Stimulated activated CD8-positive, alpha-beta memory T cell treated with anti-CD3 and anti-CD28 coated beads, Interleukin-2, amount 100 ng/mL, for 1 hour (primary cell): ENCODE measurements at regions not wholly inside any gene's neighbourhood (a gene's known extent, or its start where the extent isn't known, plus 50 kb on each side); places are given as distances from the start of the nearest gene placed in this dataset.

Experiments used
- DNase-seq, 2 donors: peaks; one replicate each; pipeline ENCODE4 v3.0.0-alpha.2; 2020; ENCODE audit warnings: low read depth in 2 of 2

- DNase-seq, result no peak
Measured at GRCh38 chr15:70491201-70491621, 272.1 kb downstream of the UACA start.

DNA sequence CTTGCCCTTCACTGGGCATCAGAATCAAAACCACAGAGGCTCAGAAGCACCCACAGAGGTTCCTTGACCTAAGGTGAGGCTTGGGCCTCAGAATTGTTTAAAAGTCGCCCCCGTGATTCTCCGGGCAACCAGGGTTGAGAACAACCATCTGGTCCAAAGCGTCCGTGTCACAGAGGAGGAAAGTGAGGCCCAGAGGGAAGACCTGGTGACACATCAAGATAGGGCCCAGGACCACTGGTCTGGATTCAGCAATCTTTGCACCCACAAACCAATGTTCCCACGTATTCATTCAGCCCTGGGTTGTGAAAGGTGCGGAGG, 272.6 kb downstream of the UACA start:
- no peak for DNase-seq

GRCh38 chr15:70490148-70490837, 273.1 kb downstream of the UACA start:
- no peak for DNase-seq

GRCh38 chr15:70488941-70489848, 274.2 kb downstream of the UACA start:
- DNase-seq, result no peak

DNA sequence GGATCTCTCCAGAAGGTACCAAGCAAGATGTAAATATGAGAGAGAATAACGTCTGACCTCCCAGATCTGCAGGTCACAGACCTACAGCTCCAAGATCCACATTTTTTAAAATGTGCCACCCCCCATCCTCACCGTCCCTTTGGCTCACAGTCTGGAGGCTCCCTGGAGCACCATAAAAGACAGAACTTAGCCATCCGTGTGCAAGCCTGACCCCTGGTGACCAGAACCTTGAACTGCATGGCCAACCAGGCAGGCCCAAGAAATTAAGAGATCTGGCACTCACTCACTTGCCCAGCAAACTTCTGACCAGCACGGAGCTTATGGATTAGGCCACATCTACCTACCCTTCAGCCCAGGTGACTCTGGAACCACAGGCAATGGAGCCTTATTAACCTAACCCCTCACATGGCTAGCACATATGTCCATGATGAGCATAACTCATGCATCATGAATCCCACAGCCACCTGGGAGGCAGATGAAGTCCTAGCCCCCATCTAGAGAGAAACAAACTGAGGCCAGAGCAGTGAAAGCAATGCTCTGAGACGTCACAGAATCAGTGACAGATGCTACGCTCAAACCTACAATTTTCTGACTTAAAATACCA, 275.3 kb downstream of the UACA start:
- peak; percentile 43 to 53 for DNase-seq

GRCh38 chr15:70487387-70487740, 276.0 kb downstream of the UACA start:
- no peak for DNase-seq

DNA sequence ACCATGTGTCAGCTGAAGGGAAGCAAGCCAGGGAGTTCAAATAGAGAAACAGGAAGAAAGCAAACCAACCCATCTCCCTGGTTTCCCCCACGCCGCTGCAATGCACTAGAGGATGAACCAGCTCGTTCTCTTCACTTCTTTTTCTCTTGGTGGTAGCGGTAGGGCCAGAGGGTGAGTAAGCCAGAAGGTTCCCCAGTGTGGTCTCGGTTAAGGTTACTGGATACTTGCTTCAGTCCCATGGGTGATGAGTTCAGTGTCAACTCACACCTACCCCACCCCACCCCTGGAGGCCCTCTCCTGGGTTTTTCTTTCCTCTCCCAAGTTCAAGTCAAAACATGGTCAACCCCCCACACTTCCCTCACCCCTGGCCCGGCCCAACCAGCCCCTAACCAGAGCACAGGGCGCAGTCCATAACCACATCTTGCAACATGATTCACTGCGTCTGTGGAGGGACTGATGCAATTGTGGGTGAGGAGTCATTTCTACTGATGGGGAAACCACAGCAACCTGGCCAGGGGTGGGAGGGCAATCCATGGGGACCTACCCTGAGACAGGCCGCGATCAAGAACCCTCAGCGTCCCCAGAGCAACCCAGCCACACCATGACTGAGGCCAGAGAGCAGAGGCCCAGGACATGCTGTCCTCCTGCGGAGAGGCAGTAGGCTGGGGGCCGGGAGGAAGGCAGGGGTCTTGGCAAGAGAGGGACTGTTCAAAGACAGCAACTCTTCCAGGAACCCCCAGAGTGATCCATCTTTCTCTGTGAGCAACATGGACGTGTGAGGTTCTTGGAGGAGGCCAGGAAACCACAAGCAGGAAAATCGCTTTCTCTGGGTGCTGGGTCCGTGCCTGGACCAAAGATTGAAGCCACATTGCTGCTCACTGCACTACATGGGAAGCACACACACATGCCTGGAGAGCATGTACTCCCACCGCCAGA, 276.6 kb downstream of the UACA start:
- DNase-seq, result peak; percentile 30 to 41

DNA sequence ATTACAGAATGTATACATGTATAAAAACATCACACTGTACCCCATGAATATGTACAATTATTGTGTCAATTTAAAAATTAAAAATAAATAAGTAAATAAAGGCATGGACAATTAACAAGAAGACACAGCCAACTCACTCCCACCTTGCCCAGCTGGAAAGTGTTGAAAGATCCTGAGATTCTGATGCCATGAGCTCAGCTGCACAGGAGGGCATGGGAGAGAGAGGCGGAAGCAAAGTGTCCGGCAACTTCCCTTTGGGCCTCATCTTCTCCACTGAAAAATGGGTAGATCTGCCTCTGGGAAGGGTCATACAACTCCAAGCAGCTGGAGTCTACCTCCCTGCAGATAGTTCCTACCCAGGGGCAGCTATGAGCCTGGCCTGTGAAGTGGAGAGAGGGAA, 277.3 kb downstream of the UACA start:
- DNase-seq, result no peak

DNA sequence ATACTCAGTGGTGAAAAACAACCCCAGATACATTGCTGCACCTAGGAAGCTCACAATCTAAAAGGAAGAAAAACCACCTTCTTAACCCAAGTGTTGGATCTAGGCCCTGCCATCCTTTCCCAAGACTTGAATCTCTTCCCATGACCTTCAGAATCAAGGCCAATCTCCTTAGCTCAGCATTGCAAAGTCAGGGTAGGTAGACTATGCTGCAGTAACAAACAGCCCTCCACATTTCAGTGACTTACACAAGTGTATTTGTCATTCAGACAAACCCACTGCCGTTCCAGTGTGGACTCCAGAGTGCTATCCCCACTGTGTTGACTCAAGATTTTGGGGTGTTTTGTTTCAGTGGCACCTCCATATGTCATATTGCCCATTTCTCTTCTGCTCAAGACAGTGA, 278.4 kb downstream of the UACA start:
- no peak for DNase-seq

DNA sequence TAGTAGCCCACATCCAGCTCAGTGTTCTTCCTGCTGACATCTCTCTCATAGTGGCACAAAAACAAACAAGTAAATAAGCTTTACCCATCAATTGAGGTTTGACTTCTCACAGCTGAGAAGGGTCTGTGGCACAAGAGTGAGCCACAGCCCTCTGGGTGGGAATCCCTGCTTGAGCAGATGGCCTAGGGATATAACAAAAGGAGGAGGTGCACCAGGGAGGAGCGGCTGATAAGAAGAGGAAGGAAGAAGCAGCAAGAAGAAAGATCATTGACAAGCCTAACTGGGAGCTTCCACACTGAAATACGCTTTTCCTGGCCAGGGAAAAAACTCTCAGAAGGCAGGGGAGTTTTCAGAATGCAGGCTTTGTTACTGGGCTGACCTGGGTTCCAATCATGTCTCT, 279.8 kb downstream of the UACA start:
- no peak for DNase-seq

DNA sequence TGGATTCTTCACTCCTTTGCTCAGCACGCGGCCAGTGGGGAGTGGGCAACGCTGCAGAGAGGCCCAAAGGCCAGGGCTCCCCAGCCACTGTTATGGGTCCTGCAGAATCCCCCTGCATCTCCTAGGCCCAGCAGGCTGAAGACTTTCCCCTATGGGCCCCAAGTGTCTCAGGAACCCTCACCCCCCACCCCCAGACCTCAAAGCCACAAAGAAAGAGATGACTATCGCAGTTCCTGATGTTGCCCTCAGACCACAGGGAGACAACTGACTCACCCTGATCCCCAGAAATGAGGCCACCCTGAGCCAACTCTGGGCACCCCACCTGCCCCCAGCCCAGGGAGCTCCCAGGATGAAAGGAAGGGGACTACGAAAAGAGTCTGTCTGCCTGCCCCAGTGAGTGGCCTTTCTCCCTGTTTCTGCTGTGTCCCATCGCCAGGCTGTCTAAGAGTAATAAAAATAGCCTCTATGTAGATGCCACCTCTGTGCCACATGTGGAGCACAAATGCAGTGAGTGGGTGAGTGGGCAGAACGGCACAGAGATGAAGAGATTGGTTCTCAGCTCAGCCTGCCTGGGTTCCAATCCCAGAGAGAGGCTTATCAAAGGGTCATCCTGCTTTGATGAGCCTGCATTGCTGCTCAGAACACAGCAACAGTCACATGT, 283.0 kb downstream of the UACA start:
- DNase-seq, result peak in 1 of 2 donors; percentile 33

- no peak for DNase-seq
Measured at GRCh38 chr15:70479785-70480184, 283.6 kb downstream of the UACA start.

- no peak for DNase-seq
Measured at GRCh38 chr15:70479056-70479455, 284.3 kb downstream of the UACA start.

- DNase-seq, result no peak
Measured at GRCh38 chr15:70478251-70478990, 284.9 kb downstream of the UACA start.

DNA sequence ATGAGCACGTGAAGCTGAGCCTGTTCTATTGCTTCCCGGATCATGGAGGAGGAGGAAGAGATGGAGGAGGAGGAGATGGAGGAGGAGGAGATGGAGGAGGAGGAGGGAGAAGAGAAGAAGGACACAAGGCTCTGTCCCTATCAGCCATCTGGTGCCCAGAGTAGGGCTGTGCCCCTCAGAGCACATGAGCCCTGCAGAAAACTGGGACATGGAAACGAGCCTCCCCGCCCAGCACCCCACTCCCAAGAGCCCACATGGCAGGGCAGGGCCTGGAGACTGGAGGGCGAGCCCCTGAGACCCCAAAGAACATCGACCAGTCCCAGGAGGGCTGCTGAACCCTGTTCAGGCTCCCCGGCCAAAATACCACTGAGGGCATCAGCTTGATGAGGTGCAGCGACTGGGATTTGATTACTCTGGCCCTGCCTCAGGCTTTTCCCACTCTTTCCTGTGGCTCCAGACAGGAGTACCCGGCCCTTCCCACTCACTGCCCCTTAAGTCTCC, 285.6 kb downstream of the UACA start:
- DNase-seq, result no peak

DNA sequence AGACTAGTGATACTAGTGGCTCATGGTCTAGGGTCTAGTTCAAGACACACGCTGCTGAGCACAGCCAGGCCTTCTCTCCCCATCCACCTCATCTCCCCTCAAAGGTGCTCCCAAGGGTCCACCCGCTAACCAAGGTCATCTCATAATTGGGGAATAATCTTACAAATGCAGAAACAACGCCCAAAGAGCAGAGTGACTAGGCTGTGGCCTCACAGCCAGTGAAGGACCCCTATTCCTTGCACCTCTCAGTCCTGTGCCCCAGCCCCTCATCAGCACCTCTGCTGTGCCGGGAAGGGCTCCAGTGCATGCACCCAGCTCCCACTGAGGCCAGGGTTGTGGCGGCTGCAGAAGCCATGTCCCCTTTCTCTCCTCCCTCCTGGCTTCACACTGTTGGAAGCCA, 286.9 kb downstream of the UACA start:
- DNase-seq, result no peak

DNA sequence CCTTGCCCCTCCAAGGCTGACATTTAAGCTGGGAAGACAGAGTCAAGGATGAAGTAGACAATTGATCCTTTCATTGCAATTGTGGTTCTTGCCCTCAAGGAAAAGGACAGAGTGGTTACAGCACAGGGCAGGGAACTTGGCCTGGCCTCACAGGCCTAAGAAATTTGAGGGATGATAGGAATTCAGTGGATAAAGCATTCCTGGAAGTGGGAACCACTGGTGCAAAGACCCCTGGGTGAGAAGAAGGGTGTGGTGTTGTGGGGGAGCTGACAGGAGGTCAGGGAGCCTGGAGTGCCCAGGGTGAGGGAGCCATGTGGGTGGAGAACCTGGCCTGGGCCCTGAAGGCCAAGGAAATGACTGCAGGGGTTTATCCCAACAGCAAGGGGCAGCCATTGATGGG, 287.4 kb downstream of the UACA start:
- no peak for DNase-seq

- DNase-seq, result no peak
Measured at GRCh38 chr15:70475407-70475781, 288.0 kb downstream of the UACA start.

- peak in 1 of 2 donors; percentile 20 for DNase-seq
Measured at GRCh38 chr15:70474471-70475406, 288.6 kb downstream of the UACA start.
